Activated CD8-positive, alpha-beta T cell treated with anti-CD3 and anti-CD28 coated beads for 36 hours (primary cell): ENCODE measurements at regions not wholly inside any gene's neighbourhood (a gene's known extent, or its start where the extent isn't known, plus 50 kb on each side); places are given as distances from the start of the nearest gene placed in this dataset.

Experiments used
- ATAC-seq: fragments of 200-7000 bp; cut with Tn5 transposase; one replicate; pipeline ENCODE4 v1.10.0; 2021; ENCODE audit warnings: mild to moderate bottlenecking, moderate library complexity
- CTCF ChIA-PET: fragments of 350-600 bp; sonication (Branson Sonifier 250); formaldehyde crosslinking; loops from one replicate; lab custom pipeline; 2021; ENCODE audit warnings: antibody characterized with exemption; lab: Charles Lee
- POLR2A ChIA-PET: fragments of 350-600 bp; sonication (Branson Sonifier 250); formaldehyde crosslinking; loops from one replicate; lab custom pipeline; 2021; ENCODE audit warnings: antibody characterized with exemption; lab: Charles Lee
- DNase-seq: peaks from one replicate; pipeline ENCODE4 v3.0.0-alpha.2; 2020
- H3K27ac Mint-ChIP-seq: one replicate; pipeline ENCODE4 v1.8.0; 2021; ENCODE audit warnings: mild to moderate bottlenecking, mixed read lengths
- H3K27me3 Mint-ChIP-seq: one replicate; pipeline ENCODE4 v1.8.0; 2021; ENCODE audit warnings: mixed read lengths
- H3K36me3 Mint-ChIP-seq: one replicate; pipeline ENCODE4 v1.8.0; 2021; ENCODE audit warnings: low read depth, mixed read lengths
- H3K4me1 Mint-ChIP-seq: one replicate; pipeline ENCODE4 v1.8.0; 2021; ENCODE audit warnings: low read depth, mixed read lengths
- H3K4me3 Mint-ChIP-seq: one replicate; pipeline ENCODE4 v1.8.0; 2021; ENCODE audit warnings: mild to moderate bottlenecking, moderate library complexity, mixed read lengths
- H3K9me3 Mint-ChIP-seq: one replicate; pipeline ENCODE4 v1.8.0; 2021; ENCODE audit warnings: mixed read lengths
- intact Hi-C: fragments of 100-400 bp; cut with micrococcal nuclease; formaldehyde crosslinking; loops from one replicate; pipeline ENCODE4 v1.10.0; 2022
- TF ChIP-seq, protein P1 (sequence below): fragments of 200-600 bp; IDR thresholded peaks from one replicate; pipeline ENCODE4 v1.8.0; 2022; ENCODE audit warnings: antibody characterized with exemption, mild to moderate bottlenecking

DNA sequence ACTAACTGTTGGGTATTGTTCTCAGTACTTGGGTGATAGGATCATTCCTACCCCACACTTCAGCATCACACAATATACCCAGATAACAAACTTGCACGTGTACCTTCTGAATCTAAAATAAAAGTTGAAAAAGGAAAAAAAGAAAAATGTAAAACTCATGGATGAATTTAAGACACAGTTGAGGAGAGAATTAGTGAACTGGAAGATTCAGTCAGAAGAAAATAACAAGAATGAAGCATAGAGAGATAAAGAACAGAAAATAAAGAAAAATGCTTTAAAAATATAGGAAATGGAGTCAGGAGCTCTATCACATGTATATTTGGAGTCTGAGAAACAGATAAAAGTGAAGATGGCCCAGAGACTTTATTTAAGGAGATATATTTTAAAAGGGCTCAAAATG is 90.4 kb upstream of the SALL3 start:
- Mint-ChIP-seq H3K9me3 (peaks cover 36% of the 10 kb centered on the region), H3K36me3 (no peaks in the 10 kb centered on the region), H3K27ac (no peak overlapping the region), H3K27me3 (no peaks in the 10 kb centered on the region), H3K4me3 (no peak overlapping the region), H3K4me1 (no peaks in the 10 kb centered on the region)
- DNase-seq (no peak), ATAC-seq (no peak)
- ChIA-PET CTCF (no interaction called here), POLR2A (no interaction called here)
- intact Hi-C loops: no loop called here
- TF ChIP-seq, protein P1, sequence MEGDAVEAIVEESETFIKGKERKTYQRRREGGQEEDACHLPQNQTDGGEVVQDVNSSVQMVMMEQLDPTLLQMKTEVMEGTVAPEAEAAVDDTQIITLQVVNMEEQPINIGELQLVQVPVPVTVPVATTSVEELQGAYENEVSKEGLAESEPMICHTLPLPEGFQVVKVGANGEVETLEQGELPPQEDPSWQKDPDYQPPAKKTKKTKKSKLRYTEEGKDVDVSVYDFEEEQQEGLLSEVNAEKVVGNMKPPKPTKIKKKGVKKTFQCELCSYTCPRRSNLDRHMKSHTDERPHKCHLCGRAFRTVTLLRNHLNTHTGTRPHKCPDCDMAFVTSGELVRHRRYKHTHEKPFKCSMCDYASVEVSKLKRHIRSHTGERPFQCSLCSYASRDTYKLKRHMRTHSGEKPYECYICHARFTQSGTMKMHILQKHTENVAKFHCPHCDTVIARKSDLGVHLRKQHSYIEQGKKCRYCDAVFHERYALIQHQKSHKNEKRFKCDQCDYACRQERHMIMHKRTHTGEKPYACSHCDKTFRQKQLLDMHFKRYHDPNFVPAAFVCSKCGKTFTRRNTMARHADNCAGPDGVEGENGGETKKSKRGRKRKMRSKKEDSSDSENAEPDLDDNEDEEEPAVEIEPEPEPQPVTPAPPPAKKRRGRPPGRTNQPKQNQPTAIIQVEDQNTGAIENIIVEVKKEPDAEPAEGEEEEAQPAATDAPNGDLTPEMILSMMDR: no peak

DNA sequence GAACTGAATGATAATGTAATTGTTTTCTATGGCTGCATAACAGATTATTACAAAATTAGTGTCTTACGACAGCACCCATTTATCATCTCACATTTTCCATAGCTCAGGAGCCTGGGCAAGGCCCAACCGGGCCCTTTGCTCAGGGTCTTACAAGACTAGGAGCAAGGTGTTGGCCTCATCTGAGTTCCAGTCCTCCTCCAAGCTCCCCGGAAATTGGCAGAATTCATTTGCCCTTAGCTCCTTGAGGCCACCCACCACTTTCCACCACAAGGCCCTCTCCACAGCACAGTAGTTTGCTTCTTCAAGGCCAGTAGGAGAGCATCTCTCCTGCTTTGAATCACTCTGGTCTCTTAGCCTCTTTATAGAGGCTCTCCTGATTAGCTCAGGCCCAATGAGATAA is 89.2 kb upstream of the SALL3 start:
- TF ChIP-seq, protein P1: no peak
- DNase-seq (no peak), ATAC-seq (no peak)
- ChIA-PET POLR2A (no interaction called here), CTCF (interaction anchor here (1.2 kb wide), 1 partner anchor 15 kb away, joined by 3 read pairs; no protein-coding TSS in a partner anchor)
- Mint-ChIP-seq H3K27ac (no peak overlapping the region), H3K27me3 (no peaks in the 10 kb centered on the region), H3K9me3 (peaks cover 28% of the 10 kb centered on the region), H3K4me3 (no peak overlapping the region), H3K4me1 (no peaks in the 10 kb centered on the region), H3K36me3 (no peaks in the 10 kb centered on the region)
- intact Hi-C loops: no loop called here

DNA sequence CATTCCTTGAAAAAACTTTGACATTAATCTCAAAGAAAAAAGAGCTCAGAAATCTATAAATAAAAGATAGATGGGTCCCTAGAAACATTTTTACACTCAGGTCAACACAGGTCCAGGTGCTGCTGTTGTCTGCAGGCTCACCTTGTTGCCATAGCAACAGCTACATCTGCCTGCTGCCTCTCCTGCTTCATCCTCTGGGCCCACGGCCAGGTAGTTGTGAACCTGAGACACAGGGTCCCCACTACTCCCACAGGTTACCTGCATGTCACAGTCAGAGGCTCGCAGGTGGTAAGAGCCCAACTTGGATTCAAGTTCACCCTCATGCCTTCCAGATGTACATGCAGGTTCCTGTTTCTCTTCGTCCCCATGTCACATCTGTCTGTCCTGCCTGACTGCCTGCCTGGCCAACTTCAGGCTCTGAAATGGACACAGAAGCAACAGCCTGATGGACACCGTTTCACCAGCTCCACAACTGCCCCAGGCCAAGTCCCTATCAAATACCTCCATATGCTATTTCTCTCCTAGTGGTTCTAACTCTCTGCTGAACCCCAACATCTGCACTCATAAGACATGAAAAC is 88.3 kb upstream of the SALL3 start:
- DNase-seq: no peak
- Mint-ChIP-seq H3K27ac (no peak overlapping the region), H3K36me3 (no peaks in the 10 kb centered on the region), H3K9me3 (peaks cover 21% of the 10 kb centered on the region), H3K4me1 (no peaks in the 10 kb centered on the region), H3K4me3 (no peak overlapping the region), H3K27me3 (peaks cover under 1% of the 10 kb centered on the region)
- TF ChIP-seq, protein P1: no peak
- ChIA-PET POLR2A (no interaction called here), CTCF (interaction anchor here (1.2 kb wide), 1 partner anchor 16 kb away, joined by 3 read pairs; no protein-coding TSS in a partner anchor)
- intact Hi-C loops: no loop called here
- ATAC-seq: no peak

DNA sequence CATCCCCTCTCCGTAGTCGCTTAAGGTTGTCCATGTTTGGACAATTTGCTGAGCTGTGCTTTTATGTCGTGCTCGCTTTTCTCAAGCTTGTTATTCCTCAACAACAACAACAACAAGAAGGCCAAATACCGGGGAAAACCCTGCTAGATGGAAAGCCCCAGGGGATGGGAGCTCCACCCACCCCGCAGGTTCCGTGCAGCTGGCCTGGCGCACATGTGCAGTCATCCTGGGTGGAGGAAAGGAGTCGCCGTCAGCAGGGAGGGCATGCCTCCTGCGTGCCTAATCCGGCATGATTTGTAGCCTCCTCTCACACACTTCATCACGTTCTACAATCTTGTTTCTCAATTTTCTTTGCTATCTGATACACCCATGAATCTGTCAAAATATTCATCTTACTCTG is 87.4 kb upstream of the SALL3 start:
- POLR2A ChIA-PET: no interaction called here
- intact Hi-C loops: no loop called here
- TF ChIP-seq, protein P1: no peak
- Mint-ChIP-seq H3K36me3 (no peaks in the 10 kb centered on the region), H3K4me1 (no peaks in the 10 kb centered on the region), H3K4me3 (no peak overlapping the region), H3K27me3 (peaks cover 1% of the 10 kb centered on the region), H3K27ac (no peak overlapping the region), H3K9me3 (peaks cover 14% of the 10 kb centered on the region)
- ATAC-seq: no peak
- DNase-seq: no peak
- CTCF ChIA-PET: interaction anchor here (0.6 kb wide), 1 partner anchor 19 kb away, joined by 3 read pairs; no protein-coding TSS in a partner anchor

DNA sequence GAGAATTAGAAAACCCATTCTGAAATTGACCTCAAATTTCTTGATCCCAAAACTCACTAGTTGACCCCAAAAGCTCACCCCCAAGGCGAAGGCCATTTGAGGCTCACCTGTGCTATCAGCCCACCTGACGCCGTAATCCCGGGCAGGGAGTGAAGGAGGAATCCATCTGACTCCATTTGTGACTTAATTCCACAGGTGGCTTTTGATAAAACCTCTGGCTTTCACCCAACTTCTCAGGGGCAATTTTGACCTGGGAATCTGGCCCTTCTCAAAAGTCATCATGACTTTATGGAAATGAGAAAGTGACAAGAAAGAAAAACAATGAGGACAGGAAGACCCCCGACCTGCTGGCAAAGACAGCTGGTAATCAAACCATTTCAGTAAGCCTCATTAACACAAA is 86.9 kb upstream of the SALL3 start:
- H3K27ac Mint-ChIP-seq: no peak overlapping the region
- peaks cover 10% of the 10 kb centered on the region for H3K9me3 Mint-ChIP-seq
- intact Hi-C loops: no loop called here
- H3K4me1 Mint-ChIP-seq: no peaks in the 10 kb centered on the region
- ATAC-seq (no peak), DNase-seq (no peak)
- no peaks in the 10 kb centered on the region for H3K36me3 Mint-ChIP-seq
- POLR2A ChIA-PET: no interaction called here
- CTCF ChIA-PET: interaction anchor here (0.6 to 1.2 kb wide), 2 partner anchors 9 to 19 kb away, joined by 3 read pairs; no protein-coding TSS in a partner anchor
- TF ChIP-seq, protein P1: no peak
- no peak overlapping the region for H3K4me3 Mint-ChIP-seq
- H3K27me3 Mint-ChIP-seq: peaks cover 1% of the 10 kb centered on the region
